ENCODE measurements at regions not wholly inside any gene's neighbourhood (a gene's known extent, or its start where the extent isn't known, plus 50 kb on each side); places are given as distances from the start of the nearest gene placed in this dataset.

DNA sequence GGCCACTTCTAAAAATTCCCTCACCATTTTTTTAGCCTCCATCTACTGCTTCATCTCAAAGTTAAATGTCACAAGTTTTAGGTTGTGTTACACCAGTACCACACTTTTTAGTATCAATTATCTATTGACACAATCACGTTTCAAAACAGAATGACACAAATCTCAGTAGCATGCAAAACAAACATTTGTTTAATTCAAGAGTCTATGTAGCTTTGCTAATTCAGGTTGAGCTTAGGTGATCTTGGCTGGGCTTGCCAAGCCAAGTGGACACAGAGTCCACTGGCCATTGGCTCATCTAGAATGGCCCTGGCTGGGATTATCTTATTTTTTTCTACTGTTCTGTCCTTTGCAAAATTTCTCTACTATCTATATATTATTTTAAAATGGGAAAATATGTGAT, 61.9 kb upstream of the JAK2 start:
- TF ChIP-seq JAZF1 (CRISPR knock-in tag; IDR thresholded peaks at IDR 0.05) (no peak), FOXK1 (CRISPR knock-in tag; IDR thresholded peaks at IDR 0.05) (no peak), CREM (CRISPR knock-in tag; IDR thresholded peaks at IDR 0.05) (no peak), ESRRA (CRISPR knock-in tag; IDR thresholded peaks at IDR 0.05; ENCODE audit: borderline replicate concordance) (no peak), TEAD4 (CRISPR knock-in tag; IDR thresholded peaks at IDR 0.05) (no peak), CDX4 (CRISPR knock-in tag; IDR thresholded peaks at IDR 0.05; ENCODE audit: borderline replicate concordance) (no peak), ZSCAN18 (CRISPR knock-in tag; IDR thresholded peaks at IDR 0.05) (no peak), MYBL2 (CRISPR knock-in tag; IDR thresholded peaks at IDR 0.05) (no peak), FOXJ3 (CRISPR knock-in tag; IDR thresholded peaks at IDR 0.05; ENCODE audit: borderline replicate concordance) (no peak)
- TF ChIP-seq, protein P1, sequence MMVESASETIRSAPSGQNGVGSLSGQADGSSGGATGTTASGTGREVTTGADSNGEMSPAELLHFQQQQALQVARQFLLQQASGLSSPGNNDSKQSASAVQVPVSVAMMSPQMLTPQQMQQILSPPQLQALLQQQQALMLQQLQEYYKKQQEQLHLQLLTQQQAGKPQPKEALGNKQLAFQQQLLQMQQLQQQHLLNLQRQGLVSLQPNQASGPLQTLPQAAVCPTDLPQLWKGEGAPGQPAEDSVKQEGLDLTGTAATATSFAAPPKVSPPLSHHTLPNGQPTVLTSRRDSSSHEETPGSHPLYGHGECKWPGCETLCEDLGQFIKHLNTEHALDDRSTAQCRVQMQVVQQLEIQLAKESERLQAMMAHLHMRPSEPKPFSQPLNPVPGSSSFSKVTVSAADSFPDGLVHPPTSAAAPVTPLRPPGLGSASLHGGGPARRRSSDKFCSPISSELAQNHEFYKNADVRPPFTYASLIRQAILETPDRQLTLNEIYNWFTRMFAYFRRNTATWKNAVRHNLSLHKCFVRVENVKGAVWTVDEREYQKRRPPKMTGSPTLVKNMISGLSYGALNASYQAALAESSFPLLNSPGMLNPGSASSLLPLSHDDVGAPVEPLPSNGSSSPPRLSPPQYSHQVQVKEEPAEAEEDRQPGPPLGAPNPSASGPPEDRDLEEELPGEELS (CRISPR knock-in tag; IDR thresholded peaks at IDR 0.05): no peak
- TF ChIP-seq, protein P2, sequence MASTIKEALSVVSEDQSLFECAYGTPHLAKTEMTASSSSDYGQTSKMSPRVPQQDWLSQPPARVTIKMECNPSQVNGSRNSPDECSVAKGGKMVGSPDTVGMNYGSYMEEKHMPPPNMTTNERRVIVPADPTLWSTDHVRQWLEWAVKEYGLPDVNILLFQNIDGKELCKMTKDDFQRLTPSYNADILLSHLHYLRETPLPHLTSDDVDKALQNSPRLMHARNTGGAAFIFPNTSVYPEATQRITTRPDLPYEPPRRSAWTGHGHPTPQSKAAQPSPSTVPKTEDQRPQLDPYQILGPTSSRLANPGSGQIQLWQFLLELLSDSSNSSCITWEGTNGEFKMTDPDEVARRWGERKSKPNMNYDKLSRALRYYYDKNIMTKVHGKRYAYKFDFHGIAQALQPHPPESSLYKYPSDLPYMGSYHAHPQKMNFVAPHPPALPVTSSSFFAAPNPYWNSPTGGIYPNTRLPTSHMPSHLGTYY (CRISPR knock-in tag; IDR thresholded peaks at IDR 0.05): no peak
- TF ChIP-seq, protein P3, sequence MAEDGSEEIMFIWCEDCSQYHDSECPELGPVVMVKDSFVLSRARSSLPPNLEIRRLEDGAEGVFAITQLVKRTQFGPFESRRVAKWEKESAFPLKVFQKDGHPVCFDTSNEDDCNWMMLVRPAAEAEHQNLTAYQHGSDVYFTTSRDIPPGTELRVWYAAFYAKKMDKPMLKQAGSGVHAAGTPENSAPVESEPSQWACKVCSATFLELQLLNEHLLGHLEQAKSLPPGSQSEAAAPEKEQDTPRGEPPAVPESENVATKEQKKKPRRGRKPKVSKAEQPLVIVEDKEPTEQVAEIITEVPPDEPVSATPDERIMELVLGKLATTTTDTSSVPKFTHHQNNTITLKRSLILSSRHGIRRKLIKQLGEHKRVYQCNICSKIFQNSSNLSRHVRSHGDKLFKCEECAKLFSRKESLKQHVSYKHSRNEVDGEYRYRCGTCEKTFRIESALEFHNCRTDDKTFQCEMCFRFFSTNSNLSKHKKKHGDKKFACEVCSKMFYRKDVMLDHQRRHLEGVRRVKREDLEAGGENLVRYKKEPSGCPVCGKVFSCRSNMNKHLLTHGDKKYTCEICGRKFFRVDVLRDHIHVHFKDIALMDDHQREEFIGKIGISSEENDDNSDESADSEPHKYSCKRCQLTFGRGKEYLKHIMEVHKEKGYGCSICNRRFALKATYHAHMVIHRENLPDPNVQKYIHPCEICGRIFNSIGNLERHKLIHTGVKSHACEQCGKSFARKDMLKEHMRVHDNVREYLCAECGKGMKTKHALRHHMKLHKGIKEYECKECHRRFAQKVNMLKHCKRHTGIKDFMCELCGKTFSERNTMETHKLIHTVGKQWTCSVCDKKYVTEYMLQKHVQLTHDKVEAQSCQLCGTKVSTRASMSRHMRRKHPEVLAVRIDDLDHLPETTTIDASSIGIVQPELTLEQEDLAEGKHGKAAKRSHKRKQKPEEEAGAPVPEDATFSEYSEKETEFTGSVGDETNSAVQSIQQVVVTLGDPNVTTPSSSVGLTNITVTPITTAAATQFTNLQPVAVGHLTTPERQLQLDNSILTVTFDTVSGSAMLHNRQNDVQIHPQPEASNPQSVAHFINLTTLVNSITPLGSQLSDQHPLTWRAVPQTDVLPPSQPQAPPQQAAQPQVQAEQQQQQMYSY (CRISPR knock-in tag; IDR thresholded peaks at IDR 0.05): no peak
- TF ChIP-seq, protein P4, sequence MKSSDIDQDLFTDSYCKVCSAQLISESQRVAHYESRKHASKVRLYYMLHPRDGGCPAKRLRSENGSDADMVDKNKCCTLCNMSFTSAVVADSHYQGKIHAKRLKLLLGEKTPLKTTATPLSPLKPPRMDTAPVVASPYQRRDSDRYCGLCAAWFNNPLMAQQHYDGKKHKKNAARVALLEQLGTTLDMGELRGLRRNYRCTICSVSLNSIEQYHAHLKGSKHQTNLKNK (CRISPR knock-in tag; IDR thresholded peaks at IDR 0.05): no peak
- TF ChIP-seq, protein P5, sequence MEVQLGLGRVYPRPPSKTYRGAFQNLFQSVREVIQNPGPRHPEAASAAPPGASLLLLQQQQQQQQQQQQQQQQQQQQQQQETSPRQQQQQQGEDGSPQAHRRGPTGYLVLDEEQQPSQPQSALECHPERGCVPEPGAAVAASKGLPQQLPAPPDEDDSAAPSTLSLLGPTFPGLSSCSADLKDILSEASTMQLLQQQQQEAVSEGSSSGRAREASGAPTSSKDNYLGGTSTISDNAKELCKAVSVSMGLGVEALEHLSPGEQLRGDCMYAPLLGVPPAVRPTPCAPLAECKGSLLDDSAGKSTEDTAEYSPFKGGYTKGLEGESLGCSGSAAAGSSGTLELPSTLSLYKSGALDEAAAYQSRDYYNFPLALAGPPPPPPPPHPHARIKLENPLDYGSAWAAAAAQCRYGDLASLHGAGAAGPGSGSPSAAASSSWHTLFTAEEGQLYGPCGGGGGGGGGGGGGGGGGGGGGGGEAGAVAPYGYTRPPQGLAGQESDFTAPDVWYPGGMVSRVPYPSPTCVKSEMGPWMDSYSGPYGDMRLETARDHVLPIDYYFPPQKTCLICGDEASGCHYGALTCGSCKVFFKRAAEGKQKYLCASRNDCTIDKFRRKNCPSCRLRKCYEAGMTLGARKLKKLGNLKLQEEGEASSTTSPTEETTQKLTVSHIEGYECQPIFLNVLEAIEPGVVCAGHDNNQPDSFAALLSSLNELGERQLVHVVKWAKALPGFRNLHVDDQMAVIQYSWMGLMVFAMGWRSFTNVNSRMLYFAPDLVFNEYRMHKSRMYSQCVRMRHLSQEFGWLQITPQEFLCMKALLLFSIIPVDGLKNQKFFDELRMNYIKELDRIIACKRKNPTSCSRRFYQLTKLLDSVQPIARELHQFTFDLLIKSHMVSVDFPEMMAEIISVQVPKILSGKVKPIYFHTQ (CRISPR knock-in tag; IDR thresholded peaks at IDR 0.05): no peak
- Mint-ChIP-seq H3K27me3 (ENCODE audit: low read depth) (peaks cover 3% of the 10 kb centered on the region), H3K9me3 (peaks cover 39% of the 10 kb centered on the region), H3K27ac (no peak overlapping the region), H3K4me3 (no peak overlapping the region), H3K36me3 (peaks cover 41% of the 10 kb centered on the region), H3K4me1 (peaks cover 16% of the 10 kb centered on the region)
- ChIA-PET CTCF (interaction anchor here (1.4 kb wide), 1 partner anchor 160 kb away, joined by 3 read pairs; no protein-coding TSS in a partner anchor), POLR2A (no interaction called here)
- DNase-seq (ENCODE audit: low spot score): no peak
- no peak for ATAC-seq
